Skin epidermis (tissue), 12 donors: ENCODE measurements at regions not wholly inside any gene's neighbourhood (a gene's known extent, or its start where the extent isn't known, plus 50 kb on each side); places are given as distances from the start of the nearest gene placed in this dataset.

Experiments
- H3K27ac ChIP-seq, 21 experiments: fragments of 200-600 bp; sonication (generic) in 11 of 21; one replicate each; pipeline ENCODE4 v1.5.0; 2020; ENCODE audit warnings: mild to moderate bottlenecking in 3 of 21, inconsistent platforms in 2 of 21, moderate library complexity in 2 of 21
- H3K4me3 ChIP-seq, 7 experiments: fragments of 200-600 bp; sonication (generic) in 2 of 7; one replicate each; pipeline ENCODE4 v1.5.0; 2020; ENCODE audit warnings: inconsistent platforms in 2 of 7, mild to moderate bottlenecking in 2 of 7, moderate library complexity in 1 of 7

GRCh38 chr11:42237701-42238235 is 778.3 kb upstream of the LRRC4C start:
- Histone ChIP-seq H3K4me3 (no peak overlapping the region), H3K27ac (no peak overlapping the region)

GRCh38 chr11:42239188-42239587 is 779.7 kb upstream of the LRRC4C start:
- Histone ChIP-seq H3K27ac (no peak overlapping the region), H3K4me3 (no peak overlapping the region)

DNA sequence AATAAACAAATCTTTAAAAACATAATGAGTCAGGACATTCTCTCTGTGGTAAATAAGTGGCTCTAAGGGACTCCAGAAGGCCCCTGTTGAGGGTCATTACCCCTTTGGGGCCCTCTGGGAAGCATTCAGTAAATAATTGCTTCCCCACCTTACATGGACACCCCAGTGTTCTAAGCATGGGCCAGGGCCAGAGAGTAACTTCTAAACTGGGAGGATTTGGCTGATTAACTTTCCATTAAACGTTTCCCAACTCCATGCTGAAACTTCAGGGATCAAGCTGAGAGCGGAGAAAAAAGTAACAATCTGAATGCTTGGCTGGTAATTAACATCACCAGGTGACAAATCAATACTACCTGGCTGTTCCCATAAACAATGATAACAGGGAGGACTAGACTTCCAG is 783.9 kb upstream of the LRRC4C start:
- no peak overlapping the region for H3K27ac ChIP-seq

GRCh38 chr11:42244376-42244775 is 784.9 kb upstream of the LRRC4C start:
- Histone ChIP-seq H3K27ac (no peak overlapping the region), H3K4me3 (no peak overlapping the region)

More for the DNA sequence above, 783.9 kb upstream of the LRRC4C start:
- no peak overlapping the region for H3K4me3 ChIP-seq

DNA sequence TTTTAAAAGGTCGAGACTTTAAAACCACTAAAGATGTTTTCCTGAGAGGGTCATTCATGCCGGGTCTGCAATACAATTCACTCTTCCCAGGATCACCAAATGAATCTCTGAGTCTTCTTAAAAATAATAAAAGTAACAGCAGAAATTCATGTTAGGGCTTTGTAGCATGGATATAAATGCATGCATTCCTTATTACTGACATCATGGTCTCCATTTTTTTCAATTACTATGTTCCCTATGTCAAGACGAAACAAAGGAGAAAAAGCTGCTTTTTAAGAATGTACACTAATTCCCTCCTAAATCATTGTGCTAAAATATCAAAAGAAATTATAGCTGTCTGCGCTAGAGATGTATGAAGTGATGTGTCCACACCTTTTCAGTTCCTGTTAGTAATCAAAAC is 789.9 kb upstream of the LRRC4C start:
- Histone ChIP-seq H3K4me3 (no peak overlapping the region), H3K27ac (no peak overlapping the region)

- Histone ChIP-seq H3K4me3 (no peak overlapping the region), H3K27ac (no peak overlapping the region)
Measured at GRCh38 chr11:42249956-42250355, 790.5 kb upstream of the LRRC4C start.

GRCh38 chr11:42251984-42252383 is 792.5 kb upstream of the LRRC4C start:
- Histone ChIP-seq H3K4me3 (no peak overlapping the region), H3K27ac (no peak overlapping the region)

DNA sequence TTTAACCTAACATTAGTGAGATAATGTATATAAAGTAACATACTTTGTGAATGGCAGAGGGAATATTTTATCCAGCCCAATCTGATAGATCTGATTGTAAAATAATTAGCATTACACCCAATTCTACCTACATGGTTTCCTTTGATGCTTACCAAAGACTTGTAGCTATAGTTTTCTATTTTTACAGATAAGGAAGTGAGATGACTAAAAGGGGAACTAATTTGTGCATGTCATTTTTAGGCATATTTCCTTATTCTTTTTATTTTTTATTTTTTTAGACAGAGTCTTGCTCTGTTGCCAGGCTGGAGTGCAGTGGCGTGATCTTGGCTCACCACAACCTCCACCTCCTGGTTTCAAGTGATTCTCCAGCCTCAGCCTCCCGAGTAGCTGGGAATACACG is 793.7 kb upstream of the LRRC4C start:
- H3K4me3 ChIP-seq, result no peak overlapping the region
- no peak overlapping the region for H3K27ac ChIP-seq

- no peak overlapping the region for H3K27ac ChIP-seq
- H3K4me3 ChIP-seq, result no peak overlapping the region
Measured at GRCh38 chr11:42255906-42256305, 796.5 kb upstream of the LRRC4C start.

- H3K4me3 ChIP-seq, result no peak overlapping the region
- no peak overlapping the region for H3K27ac ChIP-seq
Measured at GRCh38 chr11:42257534-42257933, 798.1 kb upstream of the LRRC4C start.

DNA sequence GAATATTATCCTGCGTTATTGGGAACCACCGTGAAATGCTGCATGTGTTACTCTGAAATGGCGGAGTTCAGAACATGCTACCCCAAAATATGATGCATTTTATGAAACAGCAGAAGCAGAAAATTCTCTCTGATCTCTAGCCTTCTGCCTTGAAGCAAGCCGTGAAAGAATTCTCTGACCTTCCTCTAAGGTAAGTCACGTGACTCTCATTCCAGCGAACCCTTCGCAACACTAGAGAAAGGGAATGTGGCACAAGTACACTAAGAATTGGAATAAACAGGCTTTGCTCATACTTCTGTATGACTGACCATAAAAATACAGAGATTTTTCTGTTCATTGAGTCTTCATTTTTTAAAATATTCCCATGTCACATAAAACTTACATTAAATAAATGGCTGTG is 805.6 kb upstream of the LRRC4C start:
- no peak overlapping the region for H3K4me3 ChIP-seq
- H3K27ac ChIP-seq, result no peak overlapping the region

GRCh38 chr11:42271306-42271705 is 811.9 kb upstream of the LRRC4C start:
- Histone ChIP-seq H3K4me3 (no peak overlapping the region), H3K27ac (no peak overlapping the region)

- Histone ChIP-seq H3K27ac (no peak overlapping the region), H3K4me3 (no peak overlapping the region)
Measured at GRCh38 chr11:42273977-42274376, 814.5 kb upstream of the LRRC4C start.

DNA sequence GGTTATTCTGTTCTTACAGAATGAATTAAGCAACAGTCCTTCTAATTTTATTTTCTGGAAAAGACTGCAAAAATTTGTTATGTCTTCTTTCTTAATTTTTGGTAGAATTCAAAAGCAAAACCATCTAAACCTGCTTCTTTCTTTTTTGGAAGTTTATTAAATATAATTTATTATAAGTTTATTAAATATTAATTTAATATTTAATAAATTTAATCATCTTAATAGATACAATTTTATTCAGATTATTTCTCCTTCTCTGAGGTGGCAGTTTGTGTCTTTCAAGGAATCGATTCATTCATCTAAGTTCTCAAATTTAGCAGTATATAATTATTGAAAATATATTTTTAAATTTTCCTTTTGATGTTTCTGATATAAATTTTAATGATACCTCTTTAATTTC is 837.5 kb upstream of the LRRC4C start:
- no peak overlapping the region for H3K27ac ChIP-seq
- no peak overlapping the region for H3K4me3 ChIP-seq

DNA sequence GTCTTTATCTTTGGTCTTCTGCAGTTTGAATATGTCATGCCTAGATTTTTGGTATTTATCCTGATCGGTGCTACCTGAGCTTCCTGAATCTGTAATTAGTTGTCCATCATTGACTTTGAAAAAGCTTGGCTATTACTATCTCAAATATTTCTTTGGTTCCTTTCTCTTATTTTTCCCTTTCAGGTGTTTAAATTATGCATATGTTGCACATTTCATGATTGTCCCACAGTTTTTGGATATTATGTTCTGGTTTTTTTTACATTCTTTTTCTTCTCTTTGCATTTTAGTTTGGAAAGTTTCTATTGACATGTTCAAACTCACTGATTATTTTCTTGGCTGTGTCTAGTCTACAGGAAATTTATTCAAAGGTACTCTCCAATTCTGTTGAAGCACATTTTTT is 840.3 kb upstream of the LRRC4C start:
- H3K4me3 ChIP-seq, result no peak overlapping the region
- H3K27ac ChIP-seq, result no peak overlapping the region

DNA sequence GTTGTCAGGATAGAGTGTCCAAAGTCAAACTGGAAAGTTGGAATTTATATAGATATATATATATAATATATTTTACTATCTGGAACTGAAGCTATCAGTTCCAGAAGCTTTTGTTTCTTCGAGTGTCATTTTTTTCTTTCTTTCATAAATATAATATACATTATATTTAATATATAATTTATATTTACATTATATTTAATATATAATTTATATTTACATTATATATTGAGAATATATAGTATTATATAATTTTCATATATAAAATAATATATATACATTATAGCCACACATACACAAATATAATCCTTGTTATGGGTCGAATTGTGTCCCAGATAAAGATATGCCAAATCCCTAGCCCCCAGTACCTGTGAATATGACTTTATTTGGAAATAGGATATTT is 842.3 kb upstream of the LRRC4C start:
- no peak overlapping the region for H3K27ac ChIP-seq
- H3K4me3 ChIP-seq, result no peak overlapping the region

DNA sequence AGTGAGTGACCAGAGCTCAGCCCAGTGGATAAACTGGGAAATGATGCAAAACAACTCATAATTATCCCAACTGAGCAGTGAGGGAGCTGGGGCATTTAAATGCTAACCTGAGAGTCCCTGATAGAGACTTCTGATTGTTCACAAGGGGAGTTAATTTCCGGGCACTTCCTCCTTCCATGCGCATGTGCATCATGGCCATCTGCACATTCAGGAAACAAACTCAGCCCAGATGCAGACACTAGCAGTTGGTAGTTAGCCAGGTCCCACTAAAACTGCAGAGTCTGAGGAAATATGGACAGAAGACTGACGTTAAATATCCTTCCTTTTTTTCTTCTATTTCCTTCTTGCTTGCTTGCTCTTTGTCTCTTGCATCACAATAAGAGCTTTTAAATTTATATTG is 852.1 kb upstream of the LRRC4C start:
- Histone ChIP-seq H3K4me3 (no peak overlapping the region), H3K27ac (no peak overlapping the region)

DNA sequence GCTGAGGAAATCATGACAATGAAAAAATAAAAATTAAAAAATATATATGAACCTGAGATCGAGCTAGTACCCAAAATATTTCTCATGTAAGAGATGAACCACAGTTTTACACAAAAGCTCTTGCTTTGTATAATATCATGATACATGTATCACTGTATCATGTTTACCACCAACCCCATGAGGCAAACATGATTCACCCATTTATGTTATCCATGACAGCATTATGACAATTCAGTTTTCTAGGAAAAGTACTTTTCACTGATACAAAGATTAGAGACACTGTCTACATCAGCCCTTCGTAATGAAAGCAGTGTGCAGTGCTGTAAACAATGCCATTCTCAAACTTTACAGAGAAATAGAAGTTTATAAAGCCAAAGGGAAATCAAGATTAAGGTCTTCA is 852.5 kb upstream of the LRRC4C start:
- Histone ChIP-seq H3K4me3 (no peak overlapping the region), H3K27ac (no peak overlapping the region)

DNA sequence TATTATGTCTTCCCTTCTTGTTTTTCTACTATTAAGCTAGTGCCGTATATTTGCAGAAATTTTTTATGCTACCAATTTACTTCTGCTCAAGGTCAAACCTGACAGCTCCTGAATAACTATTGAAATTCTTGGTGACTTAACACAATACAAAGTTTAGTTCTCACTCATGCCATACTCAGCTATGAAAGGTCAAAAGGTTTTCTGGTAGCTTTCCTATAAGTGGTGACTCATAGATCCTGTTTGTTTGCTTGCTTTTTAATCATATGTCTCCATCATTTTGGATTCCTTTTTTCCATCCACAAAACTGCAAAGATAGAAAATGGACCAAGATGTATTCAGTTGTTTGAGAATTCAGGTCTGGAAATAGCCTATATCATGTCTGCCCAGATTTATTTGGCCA is 855.8 kb upstream of the LRRC4C start:
- Histone ChIP-seq H3K27ac (no peak overlapping the region), H3K4me3 (no peak overlapping the region)

GRCh38 chr11:42315846-42316245 is 856.4 kb upstream of the LRRC4C start:
- no peak overlapping the region for H3K4me3 ChIP-seq
- no peak overlapping the region for H3K27ac ChIP-seq

DNA sequence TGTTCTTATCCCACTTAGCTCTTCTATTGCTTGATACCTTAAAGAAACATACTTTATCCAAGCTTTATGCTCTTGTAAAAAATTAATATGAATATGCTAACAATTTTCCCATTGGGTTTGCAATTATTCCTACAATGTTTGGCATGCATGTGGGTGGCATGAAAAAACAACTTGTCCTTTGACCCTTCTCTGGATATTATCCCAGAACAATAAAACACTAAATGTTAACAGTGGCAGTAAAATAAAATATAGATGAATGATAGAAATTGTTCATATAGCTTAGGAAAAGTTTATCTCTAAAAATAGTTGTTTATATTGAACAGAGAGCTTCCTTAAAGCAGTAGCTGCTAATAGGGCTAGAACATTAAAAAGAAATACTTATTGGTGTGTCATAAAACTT is 860.5 kb upstream of the LRRC4C start:
- H3K27ac ChIP-seq, result no peak overlapping the region
- no peak overlapping the region for H3K4me3 ChIP-seq

DNA sequence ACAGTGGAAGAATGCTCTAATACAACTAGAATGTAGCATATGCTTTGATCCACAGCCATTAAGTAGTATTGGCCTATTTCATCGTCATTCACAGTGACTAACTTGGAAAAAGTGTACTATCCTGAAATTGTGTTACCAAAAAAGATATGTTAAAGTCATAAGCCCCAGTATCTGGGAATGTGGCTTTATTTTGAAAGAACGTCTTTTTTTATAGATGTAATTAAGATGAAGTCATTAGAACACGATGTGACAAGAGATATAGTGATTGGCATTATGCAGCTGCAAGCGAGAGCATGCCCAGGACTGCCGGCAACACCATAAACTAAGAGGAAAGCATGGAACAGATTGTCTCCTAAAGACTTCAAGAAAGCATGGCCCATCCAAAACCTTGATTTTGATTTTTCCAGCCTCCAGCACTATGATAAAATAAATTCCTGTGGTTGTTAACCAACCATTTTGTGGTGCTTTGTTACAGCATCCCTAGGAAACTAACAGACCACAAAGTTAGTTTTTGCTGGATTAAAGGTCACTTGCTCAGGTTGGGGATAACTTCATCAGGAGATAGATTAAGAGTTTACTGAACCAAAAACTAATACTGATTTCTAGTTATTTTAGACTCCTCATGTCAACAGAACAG is 870.6 kb upstream of the LRRC4C start:
- Histone ChIP-seq H3K27ac (no peak overlapping the region), H3K4me3 (no peak overlapping the region)
